GM21576 (cell line): ENCODE measurements at regions not wholly inside any gene's neighbourhood (a gene's known extent, or its start where the extent isn't known, plus 50 kb on each side); places are given as distances from the start of the nearest gene placed in this dataset.
"Not testable (repeated sequence)": the region's sequence is repeated elsewhere in the genome, so short reads cannot be mapped to it uniquely, and the experiment has no call there.

Source experiments
- ATAC-seq: cut with Tn5 transposase; IDR thresholded peaks from one replicate; pipeline ENCODE4 v1.9.1; 2021; ENCODE audit warnings: mild to moderate bottlenecking, moderate library complexity; ENCODE audit not compliant: unreplicated experiment

DNA sequence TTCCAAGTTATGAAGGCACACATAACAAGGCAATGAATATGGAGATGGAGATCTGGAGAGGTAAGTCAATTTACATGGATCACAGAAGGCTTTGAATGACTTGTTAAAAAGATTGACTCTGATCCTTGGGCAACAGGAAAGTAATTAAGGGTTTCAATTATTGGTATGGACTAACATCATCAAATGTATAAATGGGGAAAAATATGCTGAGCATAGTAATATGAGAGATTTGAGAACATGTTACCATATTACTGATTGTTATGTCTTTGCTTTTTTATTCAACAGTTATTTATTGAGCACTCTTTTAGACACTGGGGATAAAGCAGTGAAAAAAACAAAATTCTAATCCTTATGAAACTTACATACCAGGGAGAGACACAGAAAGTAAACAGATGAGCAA is 238.5 kb upstream of the ROBO1 start:
- ATAC-seq, result no peak

DNA sequence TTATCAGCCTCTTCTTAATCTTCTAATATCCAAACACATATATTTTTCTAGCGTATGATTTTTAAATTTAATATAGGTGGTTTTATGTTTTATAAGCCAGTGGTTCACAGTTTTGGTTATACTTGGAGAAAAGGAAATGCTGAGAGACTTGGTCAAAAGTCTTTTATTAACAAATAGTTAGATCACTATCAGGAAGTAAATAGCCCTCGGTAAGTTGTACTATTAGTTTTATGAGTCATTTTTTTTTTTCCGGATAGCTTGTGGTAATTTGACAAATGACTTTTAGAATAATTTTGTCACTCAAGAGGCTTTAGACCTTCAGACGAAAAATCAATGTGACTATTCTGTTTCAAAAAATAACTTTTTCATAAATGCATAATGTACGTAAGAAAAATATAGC is 232.2 kb upstream of the ROBO1 start:
- ATAC-seq, result no peak

DNA sequence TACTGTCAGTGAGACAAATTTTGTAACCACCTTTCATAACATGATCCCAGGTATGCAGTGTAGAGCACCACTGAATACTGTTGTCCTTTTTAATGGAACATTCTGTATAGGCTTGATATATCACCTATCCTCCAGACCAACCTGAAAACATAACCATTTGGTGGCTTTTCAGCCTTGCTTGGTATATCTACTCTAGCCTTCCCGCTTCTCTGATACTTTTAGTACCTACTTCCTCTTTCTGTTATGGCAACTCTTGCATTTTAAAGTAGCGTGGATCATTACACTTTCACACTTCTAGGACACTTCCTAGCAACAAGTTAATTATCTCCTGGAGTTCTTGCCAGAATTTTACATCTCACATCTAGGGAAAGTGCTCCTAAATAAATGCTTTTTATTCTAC is 226.6 kb upstream of the ROBO1 start:
- no peak for ATAC-seq

DNA sequence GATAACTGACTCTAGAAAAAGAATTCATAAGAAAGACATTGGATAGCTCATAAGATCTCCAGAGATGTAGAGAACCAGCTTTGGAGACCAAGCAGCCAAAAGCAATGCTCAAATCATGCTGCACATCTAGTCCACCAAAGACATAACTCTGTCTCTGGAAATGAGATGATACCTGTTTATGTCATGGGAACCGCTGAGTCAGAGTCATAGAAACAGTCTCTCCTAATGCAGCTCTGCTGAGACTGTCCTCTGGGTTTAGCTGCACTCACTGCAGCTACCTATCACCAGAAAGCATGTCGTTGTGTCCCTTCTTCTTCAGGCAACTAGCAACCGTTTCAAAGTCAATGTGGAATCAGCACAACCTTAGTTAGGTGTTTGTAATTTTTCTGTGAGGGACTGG is 218.5 kb upstream of the ROBO1 start:
- no peak for ATAC-seq

DNA sequence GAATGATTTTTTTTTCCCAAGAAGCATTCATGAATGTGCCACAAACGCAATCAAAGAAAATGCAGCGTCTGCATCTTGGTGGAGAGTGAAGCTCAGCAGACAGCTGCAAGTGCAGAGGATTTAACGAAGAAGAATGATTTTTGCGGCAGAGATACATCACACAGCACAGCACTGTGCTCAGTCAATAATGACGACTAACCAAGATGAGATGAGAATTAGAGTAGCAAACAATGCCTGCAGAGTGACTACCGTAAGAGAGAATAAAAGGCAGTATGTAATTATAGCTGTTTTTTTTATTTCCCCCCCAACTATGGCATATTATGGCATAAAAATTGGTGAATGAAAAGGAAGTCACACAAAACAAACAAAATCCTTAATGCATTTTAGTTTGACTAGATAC is 218.0 kb upstream of the ROBO1 start:
- no peak for ATAC-seq

DNA sequence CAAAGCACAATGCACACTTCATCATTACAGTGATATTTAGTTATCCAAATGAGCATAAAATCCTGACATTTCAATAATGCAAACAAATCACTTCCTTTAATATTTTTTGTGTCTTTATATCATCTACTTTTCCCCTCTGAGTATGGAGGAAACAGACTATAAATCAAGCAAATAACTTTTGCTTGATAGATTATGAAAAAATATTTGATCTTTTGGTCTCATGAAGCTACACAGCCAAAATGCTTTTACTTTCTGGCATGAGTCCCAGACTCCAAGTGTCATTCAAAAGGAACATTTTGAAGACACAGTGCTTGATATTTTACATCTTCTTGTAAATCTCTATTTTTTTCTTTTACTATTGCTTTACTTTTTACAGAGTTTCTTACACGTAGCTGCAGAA is 215.3 kb upstream of the ROBO1 start:
- ATAC-seq, result no peak

DNA sequence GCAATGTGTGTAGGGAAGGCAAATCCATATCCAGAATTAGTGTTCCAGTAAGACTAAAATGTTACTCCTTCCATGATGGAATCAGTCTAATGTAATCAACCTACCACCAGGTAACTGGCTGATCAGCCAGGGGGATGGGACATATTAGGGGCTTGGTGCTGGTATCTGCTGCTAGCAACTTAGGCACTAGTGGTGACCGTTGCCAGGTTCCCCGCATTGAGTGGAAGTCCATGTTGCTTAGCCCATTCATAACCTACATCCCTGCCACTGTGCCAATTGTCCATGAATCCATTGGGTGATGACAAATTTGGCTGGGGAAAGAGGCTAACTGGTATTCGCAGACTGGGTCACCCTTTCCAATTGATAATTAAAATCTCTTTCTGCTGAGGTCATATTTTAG is 212.2 kb upstream of the ROBO1 start:
- no peak for ATAC-seq

DNA sequence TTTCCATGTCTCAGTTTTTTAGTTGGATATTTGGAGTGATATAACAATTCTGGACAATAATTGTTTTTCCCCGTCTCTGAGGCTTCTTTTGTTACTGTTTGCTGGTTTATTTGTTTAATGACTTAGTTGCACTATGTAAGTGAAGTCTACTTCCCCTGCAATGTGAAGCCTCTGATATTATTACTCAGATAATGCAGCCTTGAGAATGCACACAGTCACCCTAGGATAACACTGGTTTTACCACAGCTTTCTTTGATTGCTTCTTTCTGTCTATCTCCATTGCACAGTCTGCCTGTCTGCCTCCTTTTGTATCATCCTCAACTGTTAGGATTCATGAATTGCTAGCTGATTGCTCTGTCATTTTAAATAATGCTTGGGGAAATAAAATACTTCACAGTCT is 208.7 kb upstream of the ROBO1 start:
- ATAC-seq, result no peak

DNA sequence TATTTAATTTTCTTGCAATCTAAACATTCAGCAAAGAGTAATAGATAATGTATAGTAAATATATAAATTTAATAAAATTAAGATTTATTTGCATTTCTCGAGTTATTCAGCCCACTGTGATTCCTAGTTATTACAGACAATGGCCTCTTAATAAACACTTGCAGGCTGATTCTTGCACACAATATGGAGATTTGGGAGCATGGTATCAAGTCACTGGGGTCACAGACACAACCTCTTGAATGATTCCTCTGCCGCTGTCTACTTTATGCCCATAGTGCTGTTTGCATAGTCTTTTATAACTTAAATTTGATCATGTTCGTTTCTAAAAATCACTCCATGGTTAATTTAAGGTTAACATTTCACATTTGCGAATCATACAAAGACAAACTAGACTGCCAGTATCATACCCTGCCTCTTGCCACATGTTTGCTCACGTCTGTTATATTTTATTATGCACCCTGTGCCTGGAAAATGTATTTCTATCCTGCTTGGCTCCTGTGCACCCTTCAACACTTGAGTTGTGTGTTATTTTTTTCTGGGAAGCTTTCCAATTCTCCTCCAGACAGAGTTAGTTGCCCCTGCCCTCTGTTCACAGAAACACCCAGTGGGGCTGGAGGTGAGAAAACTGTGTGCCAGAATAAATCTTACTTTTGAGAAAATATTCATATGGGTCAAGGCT is 206.3 kb upstream of the ROBO1 start:
- no peak for ATAC-seq

DNA sequence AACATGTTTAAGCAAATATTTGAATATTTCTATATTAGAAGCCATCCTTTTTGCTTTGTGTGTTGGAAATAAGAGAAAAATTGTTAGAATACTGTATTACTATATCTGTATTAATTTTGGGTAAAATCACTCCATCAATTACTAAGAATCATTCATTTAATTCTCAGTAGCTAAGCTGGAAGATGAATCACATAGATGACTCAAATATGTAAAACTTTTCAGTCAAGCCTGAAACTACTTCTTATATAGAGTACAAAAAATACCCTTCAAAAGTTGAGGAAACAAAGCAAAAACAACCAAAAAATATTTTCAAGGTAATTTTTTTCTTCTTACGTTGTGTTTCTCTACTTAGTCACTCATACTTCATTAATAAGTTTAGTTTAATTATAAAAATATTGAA is 205.7 kb upstream of the ROBO1 start:
- no peak for ATAC-seq

DNA sequence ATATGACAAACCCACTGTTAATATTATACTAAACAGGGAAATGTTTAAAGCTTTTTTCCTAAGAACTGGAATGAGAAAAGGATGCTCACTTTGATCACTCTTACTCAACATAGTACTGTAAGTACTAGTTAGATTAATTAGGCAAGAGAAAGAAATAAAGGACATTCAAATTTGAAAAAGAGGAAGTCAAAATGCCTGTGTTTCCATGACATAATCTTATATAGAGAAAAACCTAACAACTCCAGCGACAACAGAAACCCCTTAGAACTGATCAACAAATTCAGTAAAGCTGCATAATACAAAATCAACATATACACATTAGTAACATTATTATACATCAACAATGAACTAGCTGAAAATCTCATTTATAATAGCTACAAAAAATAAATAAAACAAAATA is 200.6 kb upstream of the ROBO1 start:
- no peak for ATAC-seq

DNA sequence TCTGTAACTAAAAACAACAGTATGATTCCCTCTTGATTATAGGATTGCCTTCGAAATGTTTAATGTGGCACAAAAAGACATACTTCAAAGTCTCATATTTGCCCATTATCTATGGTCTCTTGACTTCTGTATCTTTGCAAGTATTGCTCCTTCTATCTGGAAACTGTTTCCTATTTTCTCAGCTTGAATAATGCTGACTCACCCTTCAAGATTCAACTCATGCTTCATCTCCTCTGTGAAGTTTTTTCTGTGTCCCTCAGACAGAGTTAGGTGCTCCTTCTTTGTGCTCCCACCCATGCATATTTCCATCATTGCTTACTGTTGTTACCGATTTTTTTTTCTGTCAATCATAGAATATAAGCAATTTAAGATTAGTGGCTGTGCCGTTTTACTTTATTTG is 192.8 kb upstream of the ROBO1 start:
- ATAC-seq, result no peak

DNA sequence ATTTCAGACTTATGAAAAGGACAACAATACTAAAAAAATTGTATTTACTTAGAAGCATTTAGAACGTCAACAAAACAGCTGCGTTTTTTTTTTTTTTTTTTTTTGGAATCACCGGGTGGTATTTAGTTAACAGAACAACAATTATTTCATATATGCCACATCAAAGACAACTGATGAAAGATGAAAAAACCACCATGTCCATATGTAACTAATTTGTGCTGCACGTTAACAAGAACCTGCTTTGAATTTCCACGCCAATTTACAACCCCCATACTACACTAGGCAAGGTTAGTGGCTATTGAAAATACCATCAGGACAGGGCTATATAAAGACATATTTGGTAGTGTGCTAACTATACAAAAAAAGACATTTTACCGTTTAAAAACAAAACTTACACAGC is 189.3 kb upstream of the ROBO1 start:
- ATAC-seq, result no peak

DNA sequence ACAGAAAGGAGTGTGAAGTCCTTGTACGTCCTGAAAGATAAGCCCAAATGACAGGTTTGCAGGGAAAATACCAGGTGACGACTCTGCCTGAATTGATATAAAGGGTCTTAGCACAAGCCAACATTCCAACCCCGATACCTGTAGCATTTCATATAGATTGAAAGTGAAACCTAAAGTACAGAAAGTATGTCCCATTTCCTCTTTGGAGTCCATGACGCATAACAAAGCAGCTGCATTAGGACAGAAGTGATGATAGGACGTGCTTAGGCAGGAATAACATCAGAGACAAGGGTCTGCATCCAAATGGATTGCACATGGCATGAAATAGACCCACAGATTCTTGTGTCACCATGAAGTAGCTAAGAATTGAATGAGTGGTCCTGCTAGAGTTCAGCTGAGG is 187.0 kb upstream of the ROBO1 start:
- ATAC-seq, result no peak

DNA sequence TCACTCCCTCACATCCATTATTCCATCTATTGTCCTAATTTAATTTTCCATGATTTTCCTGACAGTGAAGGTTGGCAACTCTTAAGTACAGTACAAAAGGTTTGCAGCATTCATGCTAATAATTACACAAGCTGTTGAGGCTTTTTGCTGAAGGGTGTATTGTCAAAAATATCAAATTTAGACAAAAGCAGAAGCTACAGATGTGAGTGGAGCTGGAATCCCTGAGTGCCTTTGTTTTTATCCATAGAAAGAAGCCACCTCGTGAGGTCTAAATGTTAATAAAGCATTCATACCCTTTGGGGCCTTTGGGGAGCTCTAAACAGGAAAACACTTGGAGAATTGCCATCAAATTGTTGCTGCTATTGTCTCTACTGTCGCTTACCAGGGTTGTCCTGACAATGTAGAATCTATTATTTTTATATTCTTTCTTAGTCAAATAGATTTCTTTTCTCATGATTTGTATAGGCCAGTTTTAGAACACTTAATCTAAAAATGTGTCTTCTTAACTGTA is 185.8 kb upstream of the ROBO1 start:
- ATAC-seq, result no peak

DNA sequence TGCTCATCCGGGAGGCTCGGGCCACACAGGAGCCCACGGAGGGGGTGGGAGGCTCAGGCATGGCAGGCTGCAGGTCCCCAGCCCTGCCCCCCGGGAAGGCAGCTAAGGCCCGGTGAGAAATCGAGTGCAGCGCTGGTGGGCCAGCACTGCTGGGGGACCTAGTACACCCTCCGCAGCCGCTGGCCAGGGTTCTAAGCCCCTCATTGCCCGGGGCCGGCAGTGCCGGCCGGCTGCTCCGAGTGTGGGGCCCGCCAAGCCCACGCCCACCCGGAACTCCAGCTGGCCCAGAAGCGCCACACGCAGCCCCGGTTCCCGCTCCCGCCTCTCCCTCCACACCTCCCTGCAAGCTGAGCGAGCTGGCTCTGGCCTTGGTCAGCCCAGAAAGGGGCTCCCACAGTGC is 183.6 kb upstream of the ROBO1 start:
- ATAC-seq, result not testable (repeated sequence)

DNA sequence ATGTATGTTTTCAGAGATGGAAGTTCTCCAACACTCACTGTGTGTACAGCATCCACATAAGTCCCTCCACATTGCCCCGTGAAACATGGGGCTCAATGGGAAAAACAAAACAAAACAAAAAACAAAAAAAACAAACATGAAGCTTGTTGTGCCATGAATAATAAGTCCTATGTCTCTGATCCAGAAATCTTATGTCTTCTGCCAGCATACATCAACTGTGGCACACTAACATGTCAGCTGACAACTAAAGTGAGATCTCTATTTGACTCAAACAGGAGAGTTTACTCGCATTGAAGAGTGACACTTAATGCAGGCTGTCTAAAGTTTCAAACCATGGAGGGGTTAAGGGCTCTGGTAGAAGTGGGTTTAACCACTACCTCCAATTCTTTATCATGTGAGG is 180.2 kb upstream of the ROBO1 start:
- no peak for ATAC-seq

DNA sequence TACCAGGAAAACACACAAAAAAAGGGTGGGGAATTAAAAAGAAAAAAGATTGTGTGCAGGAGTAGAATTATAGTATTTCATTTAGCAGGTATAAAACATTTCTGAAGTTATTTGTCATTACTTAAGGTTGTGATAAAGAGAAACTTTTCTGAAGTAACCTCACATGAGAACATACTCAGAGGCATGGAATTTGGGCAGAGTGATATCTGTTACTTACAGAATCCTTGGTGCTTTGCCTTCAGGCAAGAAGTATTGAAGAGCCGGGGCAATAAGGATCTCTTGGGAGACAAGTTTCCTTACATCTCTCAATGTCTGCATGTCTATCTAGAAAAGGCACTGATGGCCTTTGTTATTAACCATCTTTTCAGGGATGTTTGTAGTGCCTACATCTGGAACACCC is 179.7 kb upstream of the ROBO1 start:
- ATAC-seq, result no peak

DNA sequence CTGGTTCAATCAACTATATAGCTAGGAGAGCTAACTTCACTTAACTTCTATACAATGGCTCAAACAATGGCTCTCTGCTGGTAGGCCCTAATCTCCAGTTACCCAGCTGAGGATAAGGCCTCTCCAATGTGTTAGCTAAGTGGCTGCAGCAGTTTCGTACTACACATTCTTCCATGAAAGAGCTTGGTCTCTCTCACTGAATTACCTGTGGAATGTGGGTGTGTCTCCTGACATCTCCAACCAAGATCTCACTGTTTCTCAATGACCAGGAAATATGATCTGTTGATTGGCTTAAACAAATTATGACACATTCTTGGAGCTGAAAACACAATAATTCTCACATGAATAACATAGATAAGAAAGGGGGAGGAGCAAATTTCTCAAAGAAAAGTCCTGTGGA is 169.8 kb upstream of the ROBO1 start:
- ATAC-seq, result no peak

DNA sequence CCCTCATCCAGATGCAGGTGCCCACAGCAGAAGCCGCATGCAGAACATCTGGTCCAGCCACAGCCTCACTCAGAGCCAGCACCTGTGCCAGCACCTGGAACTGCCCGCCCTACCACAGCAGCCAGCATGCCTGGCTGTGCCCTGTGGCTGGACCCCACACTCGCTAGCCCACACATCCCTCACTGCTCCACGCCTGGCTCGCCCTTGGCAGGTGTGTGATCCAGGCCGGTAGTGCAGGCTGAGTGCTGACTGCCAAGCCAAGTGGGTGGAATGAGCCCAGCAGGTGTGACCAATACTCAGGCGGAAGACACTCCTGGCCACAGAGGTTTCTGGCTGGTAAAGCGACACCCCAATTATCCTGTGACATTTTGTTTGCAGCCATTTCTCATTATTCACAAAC is 162.4 kb upstream of the ROBO1 start:
- no peak for ATAC-seq

DNA sequence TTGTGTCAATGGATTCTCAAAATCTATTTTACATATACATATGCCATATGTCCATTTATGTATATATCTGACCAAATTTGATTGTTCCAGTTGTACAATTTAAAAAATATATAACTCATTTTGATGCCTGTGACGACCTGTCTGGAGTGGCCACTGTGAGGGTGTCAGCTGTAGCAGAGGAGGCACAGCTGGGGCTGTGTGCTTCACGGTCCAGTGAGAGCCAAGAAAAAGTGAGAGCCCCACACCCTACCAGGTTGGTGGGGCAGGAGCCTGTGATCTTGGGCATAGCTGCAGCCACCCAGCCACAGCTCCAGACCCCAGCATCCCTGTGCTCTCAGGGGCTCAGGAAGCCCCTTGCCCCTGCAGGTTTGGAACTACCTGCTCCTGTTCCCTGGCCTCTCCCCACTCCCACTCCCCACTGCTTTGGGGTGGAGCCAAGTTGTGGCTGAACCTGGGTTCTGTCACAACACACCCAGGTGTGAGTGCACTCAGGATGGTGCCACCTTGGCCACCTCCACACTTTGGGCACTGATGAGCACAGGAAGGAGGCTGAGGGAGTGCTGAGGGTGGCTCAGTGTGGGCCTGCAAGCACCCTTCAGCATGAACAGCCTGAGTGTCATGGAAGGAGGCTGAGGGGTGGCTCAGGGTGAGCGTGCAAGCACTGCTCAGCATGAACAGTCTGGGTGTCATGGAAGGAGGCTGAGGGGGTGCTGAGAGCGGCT is 161.1 kb upstream of the ROBO1 start:
- no peak for ATAC-seq

DNA sequence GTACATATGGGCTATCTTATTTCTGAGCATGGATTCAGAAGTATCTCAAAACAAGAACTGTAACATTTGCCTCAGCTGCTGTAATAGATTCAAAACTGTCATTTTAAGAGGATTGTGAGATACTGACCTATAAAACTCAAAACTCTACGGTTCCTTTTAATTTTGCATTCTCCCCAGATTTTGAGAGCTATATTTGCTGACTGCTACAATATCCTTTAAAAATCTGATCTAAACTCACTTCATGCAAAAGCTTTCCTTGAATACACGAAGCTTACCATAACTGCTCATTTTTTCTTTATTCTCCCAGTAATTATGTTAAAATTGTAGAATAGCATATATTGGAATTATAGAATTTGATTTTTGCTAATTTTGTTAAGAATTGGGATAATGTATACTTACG is 158.7 kb upstream of the ROBO1 start:
- no peak for ATAC-seq

DNA sequence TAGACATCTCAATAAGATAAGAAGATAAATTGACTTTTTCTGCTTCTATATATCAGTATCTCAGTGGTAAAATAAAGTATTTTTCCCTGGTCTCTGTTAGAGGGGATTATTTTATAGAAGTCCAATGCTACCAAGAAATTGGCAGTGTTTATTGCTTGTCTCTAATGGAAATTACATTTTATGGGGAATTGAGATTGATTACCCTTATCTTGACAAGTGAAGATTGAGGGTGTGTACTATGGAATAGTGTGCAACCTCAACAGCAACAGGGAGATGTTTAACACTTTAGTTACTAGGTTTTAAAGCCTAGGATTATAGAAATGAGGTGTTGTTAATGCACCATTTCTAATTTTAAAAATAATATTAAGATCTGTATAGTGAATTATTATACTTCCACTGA is 154.8 kb upstream of the ROBO1 start:
- no peak for ATAC-seq
